Neuronal stem cell (in vitro differentiated cells): ENCODE measurements at regions not wholly inside any gene's neighbourhood (a gene's known extent, or its start where the extent isn't known, plus 50 kb on each side); places are given as distances from the start of the nearest gene placed in this dataset.
"Not testable (repeated sequence)": the region's sequence is repeated elsewhere in the genome, so short reads cannot be mapped to it uniquely, and the experiment has no call there.

Experiments
- DNase-seq: peaks from one replicate; pipeline ENCODE4 v3.0.0-alpha.2; 2013; ENCODE audit warnings: low spot score
- H2AFZ ChIP-seq: one replicate; pipeline ENCODE4 v1.6.1; 2013; ENCODE audit warnings: mild to moderate bottlenecking, low read length, inconsistent platforms
- H2AK5ac ChIP-seq: 2 replicates; pipeline ENCODE4 v1.6.1; 2013; ENCODE audit warnings: low read depth, mild to moderate bottlenecking, inconsistent platforms, low read length, moderate library complexity, mixed read lengths
- H2BK120ac ChIP-seq: 2 replicates; pipeline ENCODE4 v1.6.1; 2013; ENCODE audit warnings: low read depth, mild to moderate bottlenecking, inconsistent platforms, low read length, moderate library complexity, mixed read lengths
- H2BK12ac ChIP-seq: one replicate; pipeline ENCODE4 v1.6.1; 2013; ENCODE audit warnings: low read length, inconsistent platforms
- H2BK15ac ChIP-seq: 2 replicates; pipeline ENCODE4 v1.6.1; 2013; ENCODE audit warnings: mild to moderate bottlenecking, low read length, inconsistent platforms, mixed read lengths
- H2BK5ac ChIP-seq: one replicate; pipeline ENCODE4 v1.6.1; 2013; ENCODE audit warnings: inconsistent platforms, mild to moderate bottlenecking, low read length, moderate library complexity
- H3K14ac ChIP-seq: one replicate; pipeline ENCODE4 v1.6.1; 2013; ENCODE audit warnings: low read length, inconsistent platforms
- H3K18ac ChIP-seq: 2 replicates; pipeline ENCODE4 v1.6.1; 2013; ENCODE audit warnings: low read length, inconsistent platforms
- H3K23ac ChIP-seq: 2 replicates; pipeline ENCODE4 v1.6.1; 2013; ENCODE audit warnings: low read depth, mild to moderate bottlenecking, mixed read lengths, low read length, inconsistent platforms; ENCODE audit not compliant: poor library complexity
- H3K27ac ChIP-seq: replicated peaks from 3 replicates; pipeline ENCODE4 v1.5.1; 2013; ENCODE audit warnings: low read length, inconsistent platforms
- H3K27me3 ChIP-seq, 3 experiments: 2 replicates each; pipeline ENCODE4 v1.6.1; 2013; ENCODE audit warnings: low read length in 3 of 3, mild to moderate bottlenecking in 2 of 3, inconsistent platforms in 1 of 3, low read depth in 1 of 3, mixed read lengths in 1 of 3, moderate library complexity in 1 of 3; ENCODE audit not compliant: control insufficient read depth in 3 of 3, insufficient read depth in 3 of 3
- H3K36me3 ChIP-seq, 2 donors: replicated peaks in 1 of 2; 2 replicates each; pipeline ENCODE4 v1.6.1; 2013; ENCODE audit warnings: low read length in 2 of 2; ENCODE audit not compliant: control insufficient read depth in 2 of 2, insufficient read depth in 2 of 2
- H3K4ac ChIP-seq: 2 replicates; pipeline ENCODE4 v1.6.1; 2013; ENCODE audit warnings: inconsistent platforms, mild to moderate bottlenecking, low read length, moderate library complexity
- H3K4me1 ChIP-seq, 2 donors: 1 replicate in 1 of 2; 2 replicates in 1 of 2; pipeline ENCODE4 v1.6.1; 2013; ENCODE audit warnings: low read length in 2 of 2, low read depth in 1 of 2; ENCODE audit not compliant: control insufficient read depth in 2 of 2, insufficient read depth in 1 of 2
- H3K4me2 ChIP-seq: one replicate; pipeline ENCODE4 v1.6.1; 2013; ENCODE audit warnings: mild to moderate bottlenecking, low read length, inconsistent platforms; ENCODE audit not compliant: insufficient read depth, poor library complexity, severe bottlenecking
- H3K4me3 ChIP-seq, 2 donors: 2 replicates each; pipeline ENCODE4 v1.5.1; 2013; ENCODE audit warnings: low read length in 2 of 2, mild to moderate bottlenecking in 2 of 2, inconsistent platforms in 1 of 2, moderate library complexity in 1 of 2
- H3K79me1 ChIP-seq: one replicate; pipeline ENCODE4 v1.6.1; 2013; ENCODE audit warnings: low read depth, mild to moderate bottlenecking, inconsistent platforms, low read length, moderate library complexity
- H3K9ac ChIP-seq: one replicate; pipeline ENCODE4 v1.6.1; 2013; ENCODE audit warnings: mild to moderate bottlenecking, low read depth, low read length, inconsistent platforms; ENCODE audit not compliant: poor library complexity
- H3K9me3 ChIP-seq, 2 donors: replicated peaks in 1 of 2; 2 replicates each; pipeline versions ENCODE3 to v1.6.1; 2013; ENCODE audit warnings: low read length in 2 of 2, mild to moderate bottlenecking in 2 of 2, inconsistent platforms in 1 of 2, low read depth in 1 of 2, mixed read lengths in 1 of 2, moderate library complexity in 1 of 2; ENCODE audit not compliant: control insufficient read depth in 2 of 2, insufficient read depth in 1 of 2
- H4K8ac ChIP-seq: one replicate; pipeline ENCODE4 v1.6.1; 2013; ENCODE audit warnings: low read depth, mild to moderate bottlenecking, inconsistent platforms, low read length, moderate library complexity
- H4K91ac ChIP-seq: one replicate; pipeline ENCODE4 v1.6.1; 2013; ENCODE audit warnings: low read length, low read depth, mild to moderate bottlenecking, inconsistent platforms; ENCODE audit not compliant: poor library complexity
- WGBS, 2 donors: extraction: QIAGEN DNeasy Blood & Tissue Kit; methylation state at CpG; one replicate each; pipeline ENCODE4 v1.1.7; 2013; ENCODE audit warnings: missing lambda C conversion rate in 2 of 2, mixed read lengths in 1 of 2; ENCODE audit not compliant: insufficient read length in 2 of 2, insufficient replicate concordance in 1 of 2; ENCODE audit errors: extremely low coverage in 2 of 2; 5-methylcytosine and 5-hydroxymethylcytosine counted together

DNA sequence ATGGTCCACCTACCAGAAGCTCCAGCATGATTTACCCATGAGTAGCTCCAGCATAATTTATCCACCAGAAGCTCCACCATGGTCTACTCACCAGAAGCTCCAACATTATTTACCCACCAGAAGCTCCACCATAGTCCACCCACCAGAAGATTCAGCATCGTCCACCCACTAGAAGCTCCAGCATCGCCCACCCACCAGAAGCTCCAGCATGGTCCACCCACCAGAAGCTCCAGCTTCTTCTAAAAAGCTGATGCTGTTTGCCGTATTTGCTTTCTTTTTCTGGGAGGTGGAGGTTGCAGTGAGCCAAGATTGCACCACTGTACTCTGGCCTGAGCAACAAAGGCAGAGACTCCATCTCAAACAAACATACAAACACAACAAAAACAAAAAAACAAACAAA is 136.2 kb upstream of the TPTE start:
- H2AK5ac ChIP-seq, H2BK120ac ChIP-seq, H3K18ac ChIP-seq, H3K36me3 ChIP-seq, H2BK15ac ChIP-seq, H2BK5ac ChIP-seq, H3K27me3 ChIP-seq, H2AFZ ChIP-seq, H2BK12ac ChIP-seq, H3K14ac ChIP-seq, H3K4me3 ChIP-seq, H3K9ac ChIP-seq, H4K8ac ChIP-seq, H3K4me2 ChIP-seq, H3K27ac ChIP-seq, H3K4me1 ChIP-seq, DNase-seq, H3K79me1 ChIP-seq, H4K91ac ChIP-seq, H3K4ac ChIP-seq, H3K23ac ChIP-seq: not testable (repeated sequence)
- H3K9me3 ChIP-seq = peaks cover 8 to 14% of the 10 kb centered on the region in 2 donors
- no CpG with 5 or more reads among the region's 3 CpGs for WGBS, 2 donors

DNA sequence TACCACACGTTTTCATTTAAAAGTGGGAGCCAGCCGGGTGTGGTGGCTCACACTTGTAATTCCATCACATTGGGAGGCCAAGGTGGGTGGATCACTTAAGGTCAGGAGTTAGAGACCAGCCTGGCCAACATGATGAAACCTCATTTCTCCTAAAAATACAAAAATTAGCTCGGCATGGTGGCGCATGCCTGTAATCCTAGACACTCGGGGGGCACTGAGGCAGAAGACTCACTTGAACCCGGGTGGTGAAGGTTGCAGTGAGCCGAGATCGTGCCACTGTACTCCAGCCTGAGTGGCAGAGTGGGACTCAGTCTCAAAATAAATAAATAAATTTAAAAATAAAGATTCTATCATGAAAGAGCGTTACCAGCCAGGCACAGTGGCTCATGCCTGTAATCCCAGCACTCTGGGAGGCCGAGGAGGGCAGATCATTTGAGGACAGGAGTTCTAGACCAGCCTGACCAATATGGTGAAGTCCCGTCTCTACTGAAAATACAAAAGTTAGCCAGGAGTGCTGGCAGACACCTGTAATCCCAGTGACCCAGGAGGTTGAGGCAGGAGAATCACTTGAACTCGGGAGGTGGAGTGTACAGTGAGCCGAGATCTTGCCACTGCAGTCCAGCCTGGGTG is 135.4 kb upstream of the TPTE start:
- not testable (repeated sequence) for H4K91ac ChIP-seq, H2BK12ac ChIP-seq, H3K23ac ChIP-seq, H2BK15ac ChIP-seq, H2BK120ac ChIP-seq, H3K14ac ChIP-seq, H3K4me3 ChIP-seq, DNase-seq, H3K18ac ChIP-seq, H4K8ac ChIP-seq, H3K36me3 ChIP-seq, H3K27me3 ChIP-seq, H2AFZ ChIP-seq, H2AK5ac ChIP-seq, H3K4ac ChIP-seq, H3K9ac ChIP-seq, H3K4me1 ChIP-seq, H3K4me2 ChIP-seq, H2BK5ac ChIP-seq, H3K27ac ChIP-seq, H3K79me1 ChIP-seq
- WGBS, 2 donors = no CpG with 5 or more reads among the region's 13 CpGs
- peaks cover 8 to 14% of the 10 kb centered on the region in 2 donors for H3K9me3 ChIP-seq

DNA sequence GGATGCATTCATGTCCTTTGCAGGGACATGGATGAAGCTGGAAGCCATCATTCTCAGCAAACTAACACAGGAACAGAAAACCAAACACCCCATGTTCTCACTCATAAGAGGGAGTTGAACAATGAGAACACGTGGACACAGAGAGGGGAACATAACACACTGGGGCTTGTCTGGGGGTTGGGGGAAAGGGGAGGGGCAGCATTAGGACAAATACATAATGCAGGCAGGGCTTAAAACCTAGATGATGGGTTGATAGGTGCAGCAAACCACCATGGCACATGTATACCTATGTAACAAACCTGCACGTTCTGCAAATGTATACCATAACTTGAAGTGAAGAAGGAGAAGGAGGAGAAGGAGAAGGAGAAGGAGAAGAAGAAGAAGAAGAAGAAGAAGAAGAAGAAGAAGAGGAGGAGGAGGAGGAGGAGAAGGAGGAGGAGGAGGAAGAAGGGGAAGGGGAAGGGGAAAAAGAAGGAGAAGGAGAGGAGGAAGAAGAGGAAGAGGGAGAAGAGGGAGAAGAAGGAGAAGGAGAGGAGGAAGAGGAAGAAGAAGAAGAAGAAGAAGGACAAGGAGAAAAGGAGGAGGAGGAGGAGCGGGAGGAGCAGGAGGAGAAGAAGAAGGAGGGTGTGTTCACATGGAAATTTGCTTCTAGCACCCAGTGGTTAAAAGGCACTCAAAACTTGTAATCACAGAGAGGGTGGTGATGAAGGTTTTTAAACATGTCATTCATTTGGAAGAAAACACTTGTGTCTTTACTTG is 133.5 kb upstream of the TPTE start:
- not testable (repeated sequence) for H3K4me1 ChIP-seq, H2BK12ac ChIP-seq, H3K4ac ChIP-seq, H3K4me3 ChIP-seq, H3K14ac ChIP-seq, H3K79me1 ChIP-seq, H2BK15ac ChIP-seq, H3K36me3 ChIP-seq, H2AFZ ChIP-seq, H3K9ac ChIP-seq, H2BK5ac ChIP-seq, DNase-seq, H3K23ac ChIP-seq, H2BK120ac ChIP-seq, H2AK5ac ChIP-seq, H3K27me3 ChIP-seq, H3K27ac ChIP-seq, H4K8ac ChIP-seq, H4K91ac ChIP-seq, H3K18ac ChIP-seq, H3K4me2 ChIP-seq
- H3K9me3 ChIP-seq = peaks cover 8 to 11% of the 10 kb centered on the region in 2 donors
- no CpG with 5 or more reads among the region's 3 CpGs for WGBS, 2 donors

DNA sequence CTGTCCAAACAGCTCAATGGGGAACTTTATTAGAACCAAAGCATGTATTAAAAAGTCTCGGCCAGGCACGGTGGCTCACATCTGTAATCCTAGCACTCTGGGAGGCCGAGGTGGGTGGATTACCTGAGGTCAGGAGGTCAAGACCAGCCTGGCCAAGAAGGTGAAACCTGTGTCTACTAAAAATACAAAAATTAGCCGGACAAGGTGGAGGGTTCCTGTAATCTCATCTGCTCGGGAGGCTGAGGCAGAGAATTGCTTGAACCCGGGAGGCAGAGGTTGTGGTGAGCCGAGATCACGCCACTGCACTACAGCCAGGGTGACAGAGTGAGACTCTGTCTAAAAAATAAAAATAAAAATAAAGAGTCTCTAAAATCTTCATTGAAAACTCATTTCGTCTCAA is 132.8 kb upstream of the TPTE start:
- H3K27me3 ChIP-seq, H3K4ac ChIP-seq, H3K4me3 ChIP-seq, H3K9ac ChIP-seq, H3K79me1 ChIP-seq, H3K14ac ChIP-seq, H3K18ac ChIP-seq, H2AK5ac ChIP-seq, H2AFZ ChIP-seq, H3K4me1 ChIP-seq, H2BK12ac ChIP-seq, H3K36me3 ChIP-seq, H2BK15ac ChIP-seq, DNase-seq, H4K91ac ChIP-seq, H3K27ac ChIP-seq, H2BK5ac ChIP-seq, H3K23ac ChIP-seq, H2BK120ac ChIP-seq, H4K8ac ChIP-seq, H3K4me2 ChIP-seq: not testable (repeated sequence)
- peaks cover 8 to 11% of the 10 kb centered on the region in 2 donors for H3K9me3 ChIP-seq
- WGBS, 2 donors = no CpG with 5 or more reads among the region's 9 CpGs
